Brain microvascular endothelial cell (primary cell): ENCODE measurements at regions not wholly inside any gene's neighbourhood (a gene's known extent, or its start where the extent isn't known, plus 50 kb on each side); places are given as distances from the start of the nearest gene placed in this dataset.

Experiments
- DNase-seq: peaks from one replicate; pipeline ENCODE4 v3.0.0-alpha.2; 2020
- H3K27ac ChIP-seq: fragments of 250-450 bp; sonication (Bioruptor Pico); 2 replicates; pipeline ENCODE4 v1.5.1; 2020; ENCODE audit warnings: mild to moderate bottlenecking, moderate library complexity
- H3K27me3 ChIP-seq: fragments of 250-450 bp; sonication (Bioruptor Pico); replicated peaks from 2 replicates; pipeline ENCODE4 v1.5.1; 2020; ENCODE audit warnings: mild to moderate bottlenecking
- H3K36me3 ChIP-seq: fragments of 250-450 bp; sonication (Bioruptor Pico); replicated peaks from 2 replicates; pipeline ENCODE4 v1.5.1; 2020; ENCODE audit warnings: mild to moderate bottlenecking
- H3K4me3 ChIP-seq: 2 replicates; pipeline ENCODE4 v1.5.1; 2011; ENCODE audit warnings: low read depth, mild to moderate bottlenecking, control low read depth, low read length, moderate library complexity
- CTCF ChIP-seq: IDR thresholded peaks from 2 replicates; pipeline ENCODE4 v1.5.1; 2011; ENCODE audit warnings: low read depth, mild to moderate bottlenecking, moderate library complexity, low read length, control low read depth, inconsistent platforms; ENCODE audit errors: missing control alignments
- in situ Hi-C: cut with HindIII; loops from 2 replicates; pipeline ENCODE4 v1.10.0; 2017; ENCODE audit warnings: low sequenced_read_pairs, low pct_ligation_motif_present

DNA sequence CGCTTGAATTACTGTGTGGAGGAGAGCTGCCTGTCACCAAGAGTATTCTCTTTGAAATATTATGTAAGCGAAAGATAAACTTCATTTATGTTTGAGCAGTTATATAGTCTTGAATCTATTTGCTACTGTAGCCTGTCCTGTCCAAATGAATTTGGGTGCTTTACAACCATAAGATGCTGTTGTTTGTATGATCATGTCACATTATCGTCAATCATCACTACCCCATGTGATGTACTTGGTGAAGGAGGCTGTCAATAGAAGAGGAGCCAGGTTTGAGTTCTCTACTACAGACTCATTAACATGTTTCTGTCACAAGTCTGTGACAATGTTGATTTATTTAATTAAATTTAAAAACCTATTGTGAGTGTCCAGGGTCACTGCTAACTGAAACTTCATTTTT is 403.3 kb upstream of the MEF2C start:
- Histone ChIP-seq H3K27ac (no peak overlapping the region), H3K4me3 (no peak overlapping the region), H3K36me3 (no peaks in the 10 kb centered on the region), H3K27me3 (no peaks in the 10 kb centered on the region)
- no peak for DNase-seq
- in situ Hi-C loops = no loop called here
- no peak for TF ChIP-seq CTCF

- Histone ChIP-seq H3K27ac (no peak overlapping the region), H3K27me3 (no peaks in the 10 kb centered on the region), H3K36me3 (no peaks in the 10 kb centered on the region), H3K4me3 (no peak overlapping the region)
- no peak for TF ChIP-seq CTCF
- in situ Hi-C loops = no loop called here
- DNase-seq = no peak
Observed at GRCh38 chr5:89283728-89284493, 400.9 kb upstream of the MEF2C start.

DNA sequence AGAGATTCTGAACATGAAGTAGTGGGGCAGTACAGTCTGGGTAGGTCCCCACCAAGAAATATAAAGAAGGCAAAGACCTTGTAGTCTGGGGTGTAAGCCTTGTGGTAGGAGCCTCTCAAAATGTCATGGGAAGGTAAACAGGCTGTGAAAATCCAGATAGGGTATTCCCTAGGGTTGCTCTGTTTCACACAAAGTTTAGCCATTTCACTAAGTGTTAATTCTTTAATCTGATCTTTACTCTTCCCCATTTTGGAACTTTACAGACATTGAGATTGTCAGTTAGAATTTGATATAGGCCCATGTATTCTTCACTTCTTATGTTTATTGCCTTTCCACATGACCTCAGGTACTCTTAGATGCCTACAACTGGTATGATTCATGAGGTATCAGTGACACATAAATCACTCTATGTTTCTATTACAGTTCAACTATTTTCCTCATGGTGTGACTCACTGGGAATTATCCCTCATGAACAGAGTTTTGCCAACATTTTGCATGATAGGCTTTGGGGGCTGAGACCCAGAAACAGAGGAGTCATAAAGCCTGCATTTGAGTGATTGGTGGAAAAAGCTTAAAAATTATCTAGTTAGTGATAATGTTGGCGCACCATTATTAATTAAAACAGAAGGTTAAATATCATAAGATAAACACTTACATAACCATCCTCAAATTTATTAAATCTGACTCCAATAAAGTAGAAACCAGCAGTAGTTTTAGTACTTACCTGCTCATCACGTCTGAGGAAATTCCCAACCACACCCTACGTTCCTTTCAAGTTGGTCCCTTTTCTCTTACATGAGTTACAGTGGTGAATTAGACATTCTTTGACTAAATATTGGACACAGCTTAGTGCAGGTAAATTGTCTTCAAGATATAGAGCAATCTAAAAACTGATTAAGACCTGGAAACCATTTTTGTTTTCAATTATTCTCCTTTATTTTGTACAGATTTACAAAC is 399.8 kb upstream of the MEF2C start:
- Histone ChIP-seq H3K36me3 (no peaks in the 10 kb centered on the region), H3K27me3 (no peaks in the 10 kb centered on the region), H3K4me3 (no peak overlapping the region), H3K27ac (peak overlapping the region; percentile 72)
- peak; percentile 80 for DNase-seq
- TF ChIP-seq CTCF = no peak
- in situ Hi-C loops = no loop called here

GRCh38 chr5:89281766-89282553 is 399.0 kb upstream of the MEF2C start:
- H3K36me3 ChIP-seq = no peaks in the 10 kb centered on the region
- no peaks in the 10 kb centered on the region for H3K27me3 ChIP-seq
- in situ Hi-C loops = no loop called here
- no peak for TF ChIP-seq CTCF
- H3K4me3 ChIP-seq = no peak overlapping the region
- H3K27ac ChIP-seq = peak overlapping the region; percentile 72
- DNase-seq = peak; percentile 22

GRCh38 chr5:89281211-89281610 is 398.2 kb upstream of the MEF2C start:
- TF ChIP-seq CTCF = no peak
- no peaks in the 10 kb centered on the region for H3K27me3 ChIP-seq
- DNase-seq = no peak
- no peak overlapping the region for H3K4me3 ChIP-seq
- in situ Hi-C loops = no loop called here
- H3K27ac ChIP-seq = no peak overlapping the region
- H3K36me3 ChIP-seq = no peaks in the 10 kb centered on the region
